Left kidney (tissue), 1 donor: ENCODE measurements at regions not wholly inside any gene's neighbourhood (a gene's known extent, or its start where the extent isn't known, plus 50 kb on each side); places are given as distances from the start of the nearest gene placed in this dataset.
"Not testable (repeated sequence)": the region's sequence is repeated elsewhere in the genome, so short reads cannot be mapped to it uniquely, and the experiment has no call there.

ENCODE experiments used
- DNase-seq: peaks from one replicate; pipeline ENCODE4 v3.0.0-alpha.2; 2013

GRCh38 chr7:46754140-46754720, 827.7 kb downstream of the TNS3 start:
- DNase-seq, result no peak

DNA sequence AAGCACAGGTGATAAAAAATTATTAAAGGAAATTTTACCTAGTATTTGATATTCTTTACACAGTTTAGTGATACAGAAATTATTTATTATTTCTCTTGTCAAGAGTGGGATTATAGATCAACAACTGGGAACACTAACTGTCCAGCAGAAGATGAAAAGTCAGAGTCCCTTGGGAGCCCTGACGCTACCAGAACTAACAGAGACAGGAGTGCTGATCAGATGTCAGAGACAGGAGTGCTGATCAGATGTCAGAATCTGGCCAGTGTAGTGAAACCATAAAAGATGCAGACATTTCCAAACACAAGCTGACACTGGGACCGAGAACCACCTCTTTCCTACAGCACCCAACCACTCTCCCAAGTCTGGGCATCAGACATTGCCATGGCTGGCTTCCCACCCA, 828.2 kb downstream of the TNS3 start:
- DNase-seq, result no peak

- DNase-seq, result no peak
Observed at GRCh38 chr7:46752881-46753366, 829.0 kb downstream of the TNS3 start.

DNA sequence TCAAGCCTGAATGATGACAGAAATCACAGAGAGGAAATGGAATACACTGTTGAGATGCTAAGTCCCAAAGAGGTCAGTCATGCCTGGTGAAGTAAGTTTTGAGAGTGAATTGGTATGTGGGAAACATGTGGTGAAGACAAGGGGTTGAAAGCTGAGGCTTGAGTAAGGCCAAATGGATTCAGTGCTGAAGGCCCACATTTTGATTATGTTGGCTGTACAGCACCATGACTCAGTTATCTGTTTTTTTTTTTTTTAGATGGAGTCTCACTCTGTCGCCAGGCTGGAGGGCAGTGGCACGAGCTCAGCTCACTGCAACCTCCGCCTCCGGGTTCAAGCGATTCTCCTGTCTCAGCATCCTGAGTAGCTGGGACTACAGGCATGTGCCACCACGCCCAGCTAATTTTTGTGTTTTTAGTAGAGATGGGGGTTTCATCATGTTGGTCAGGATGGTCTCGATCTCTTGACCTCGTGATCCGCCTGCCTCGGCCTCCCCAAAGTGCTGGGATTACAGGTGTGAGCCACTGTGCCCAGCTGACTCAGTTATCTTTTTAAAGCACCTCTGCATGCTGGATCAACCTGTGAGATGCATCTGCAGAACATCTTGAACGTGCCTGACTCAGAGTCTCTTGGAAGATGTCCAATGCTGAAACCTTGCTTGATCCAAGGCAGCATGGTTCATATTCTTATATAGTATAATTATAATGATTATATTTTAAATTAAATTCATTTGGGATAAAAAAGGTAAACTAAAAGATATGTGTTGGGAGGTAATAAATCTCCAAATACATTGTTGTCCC, 829.8 kb downstream of the TNS3 start:
- not testable (repeated sequence) for DNase-seq

DNA sequence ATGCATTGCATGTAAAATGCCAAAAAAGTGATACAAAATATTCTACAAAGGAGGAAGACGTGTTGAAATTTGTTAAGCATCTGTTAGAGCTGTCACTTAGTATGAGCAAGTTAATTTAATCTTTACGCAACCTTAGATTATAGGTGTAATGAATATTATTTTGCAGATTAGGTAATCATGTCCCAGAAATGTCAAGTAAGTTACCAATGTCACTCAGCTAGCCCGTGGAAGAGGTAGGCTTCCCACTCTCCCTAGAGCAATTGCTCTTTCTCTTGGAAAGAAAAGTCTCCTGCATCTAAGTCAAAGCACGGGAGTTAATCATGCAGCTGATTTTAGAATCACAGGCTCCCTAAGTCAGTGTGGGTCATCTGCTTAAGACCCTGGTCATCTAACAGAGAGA, 830.4 kb upstream of the IGFBP3 start:
- DNase-seq, result no peak

- DNase-seq, result no peak
Observed at GRCh38 chr7:46750321-46750865, 829.3 kb upstream of the IGFBP3 start.

- no peak for DNase-seq
Observed at GRCh38 chr7:46747869-46748576, 827.0 kb upstream of the IGFBP3 start.

DNA sequence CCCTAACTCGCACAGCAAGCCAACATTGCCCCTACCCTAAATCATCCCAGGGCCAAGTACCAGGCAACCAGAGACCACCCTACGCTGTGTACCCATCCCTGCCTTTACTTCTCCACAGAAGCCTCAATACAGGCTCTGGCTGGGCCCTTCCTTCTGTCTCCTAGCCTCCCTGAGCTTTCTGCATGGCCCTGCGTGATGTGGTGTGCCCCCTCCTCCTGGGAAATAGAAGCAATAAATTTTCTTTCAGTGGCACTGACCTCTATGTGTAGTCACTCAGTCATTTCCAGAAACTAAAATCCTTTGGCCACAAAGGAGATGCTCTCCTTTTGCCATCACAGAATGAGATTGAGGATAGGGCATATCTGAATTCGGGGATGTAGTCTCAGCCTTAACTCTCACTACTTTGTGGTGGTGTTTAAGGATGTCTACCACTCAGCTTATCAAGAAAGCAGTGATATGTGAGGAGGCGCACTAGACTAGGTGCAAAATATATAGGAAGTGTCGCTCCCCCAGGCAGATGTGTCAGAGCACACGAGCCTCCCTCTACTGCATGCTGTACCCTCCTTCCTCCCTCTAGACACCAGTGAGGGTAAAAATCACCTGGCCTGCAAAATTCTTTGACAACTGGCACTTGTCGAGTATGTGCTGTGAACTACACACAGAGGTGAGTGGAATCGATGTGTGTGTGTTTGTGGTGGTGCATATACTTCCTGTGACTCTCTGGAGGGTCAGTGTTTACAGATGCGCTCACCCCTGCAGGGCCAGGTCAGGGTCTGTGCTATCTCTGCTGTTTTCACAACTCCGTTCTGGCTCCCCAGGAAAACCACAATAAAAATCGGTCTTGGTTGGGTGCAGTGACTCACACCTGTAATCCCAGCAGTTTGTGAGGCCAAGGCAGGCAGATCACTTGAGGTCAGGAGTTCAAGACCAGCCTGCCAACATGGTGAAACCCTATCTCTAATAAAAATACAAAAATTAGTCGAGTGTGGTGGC, 825.9 kb upstream of the IGFBP3 start:
- DNase-seq, result no peak

- DNase-seq, result no peak
Observed at GRCh38 chr7:46745707-46746090, 824.6 kb upstream of the IGFBP3 start.

GRCh38 chr7:46744957-46745706, 824.1 kb upstream of the IGFBP3 start:
- DNase-seq, result no peak

- no peak for DNase-seq
Observed at GRCh38 chr7:46742601-46743000, 821.5 kb upstream of the IGFBP3 start.

- no peak for DNase-seq
Observed at GRCh38 chr7:46741938-46742540, 821.0 kb upstream of the IGFBP3 start.

- DNase-seq, result no peak
Observed at GRCh38 chr7:46741181-46741580, 820.1 kb upstream of the IGFBP3 start.

DNA sequence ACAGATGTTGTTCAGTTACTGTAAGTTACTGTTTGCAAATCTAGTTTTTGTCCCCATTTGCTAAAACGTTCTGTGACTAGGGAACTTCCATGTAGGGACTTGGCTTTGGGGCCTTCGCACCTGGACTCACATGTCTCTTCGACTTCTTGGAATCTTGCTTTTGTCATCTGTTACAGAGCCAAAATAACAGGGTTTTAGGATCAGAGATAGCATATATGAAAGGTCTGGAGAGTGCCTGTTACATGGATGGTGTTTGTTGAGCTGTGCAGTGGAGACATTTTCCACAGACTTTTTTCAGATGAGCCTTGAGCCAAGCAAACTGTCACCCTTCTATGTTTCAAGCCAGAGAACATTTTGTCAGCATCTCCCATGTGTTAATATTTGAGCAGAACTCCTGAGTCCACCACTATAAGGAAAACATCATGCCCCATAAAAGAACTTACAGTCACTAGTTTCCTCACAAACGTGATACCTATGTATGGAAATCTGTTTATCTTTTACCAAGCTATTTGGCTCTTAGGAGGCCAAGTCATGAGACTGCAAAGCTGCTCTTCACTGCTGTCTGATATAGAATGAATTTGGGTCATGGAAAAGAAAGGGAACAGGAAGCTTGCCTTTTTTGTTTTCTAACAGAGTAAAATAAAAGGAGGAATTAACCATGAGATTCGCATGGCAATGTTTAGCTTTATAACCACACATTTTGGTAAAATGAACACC, 818.6 kb upstream of the IGFBP3 start:
- DNase-seq, result no peak

DNA sequence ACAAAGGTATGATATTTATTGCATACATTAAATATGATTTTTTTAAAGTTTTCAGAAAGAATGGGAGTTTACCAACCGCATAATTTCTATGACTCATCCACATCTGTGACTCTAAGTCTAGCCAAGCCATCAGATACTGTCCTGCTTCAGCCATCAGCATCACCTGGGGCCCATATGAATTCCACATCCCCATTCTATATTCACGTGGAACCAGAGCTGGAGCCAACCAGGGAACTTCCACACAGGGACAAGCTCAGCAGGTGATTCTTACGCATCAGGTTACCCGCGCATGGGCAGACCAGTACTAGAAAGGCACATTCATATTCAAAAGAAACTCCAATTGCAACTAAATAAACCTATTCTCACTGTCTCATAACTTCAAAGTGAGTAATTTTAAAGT, 817.7 kb upstream of the IGFBP3 start:
- DNase-seq, result no peak

- DNase-seq, result no peak
Observed at GRCh38 chr7:46738165-46738564, 817.1 kb upstream of the IGFBP3 start.

- DNase-seq, result no peak
Observed at GRCh38 chr7:46725838-46726237, 804.8 kb upstream of the IGFBP3 start.

GRCh38 chr7:46725136-46725535, 804.1 kb upstream of the IGFBP3 start:
- DNase-seq, result no peak

- DNase-seq, result no peak
Observed at GRCh38 chr7:46723742-46724141, 802.7 kb upstream of the IGFBP3 start.

- DNase-seq, result no peak
Observed at GRCh38 chr7:46723003-46723402, 801.9 kb upstream of the IGFBP3 start.
